Neural cell (in vitro differentiated cells): ENCODE measurements at regions not wholly inside any gene's neighbourhood (a gene's known extent, or its start where the extent isn't known, plus 50 kb on each side); places are given as distances from the start of the nearest gene placed in this dataset.

Experiments used
- H2AFZ ChIP-seq: fragments of 200-600, 300-800 bp; sonication (generic), shearing (Covaris generic); 2 replicates; pipeline ENCODE4 v1.6.0; 2014; ENCODE audit warnings: low read depth, mild to moderate bottlenecking, antibody characterized with exemption, low read length, moderate library complexity
- H3F3A ChIP-seq: fragments of 200-600 bp; shearing (Covaris generic); 2 replicates; pipeline ENCODE4 v1.6.1; 2016; ENCODE audit warnings: mild to moderate bottlenecking, moderate library complexity, mixed read lengths, antibody characterized with exemption, low read length; ENCODE audit not compliant: insufficient read depth, poor library complexity, severe bottlenecking
- H3K27ac ChIP-seq: fragments of 200-600, 300-800 bp; sonication (generic), shearing (Covaris generic); 2 replicates; pipeline ENCODE4 v1.5.1; 2014; ENCODE audit warnings: mild to moderate bottlenecking, low read length, moderate library complexity
- H3K27me3 ChIP-seq: fragments of 300-800, 200-600 bp; sonication (generic), shearing (Covaris generic); 2 replicates; pipeline ENCODE4 v1.6.0; 2014; ENCODE audit warnings: mild to moderate bottlenecking, low read depth, low read length, moderate library complexity; ENCODE audit not compliant: insufficient read depth
- H3K36me3 ChIP-seq: fragments of 300-800, 200-600 bp; sonication (generic), shearing (Covaris generic); 2 replicates; pipeline ENCODE4 v1.5.1; 2014; ENCODE audit warnings: mild to moderate bottlenecking, antibody characterized with exemption, low read length, moderate library complexity; ENCODE audit not compliant: insufficient read depth
- H3K4me2 ChIP-seq: fragments of 300-800, 200-600 bp; sonication (generic), shearing (Covaris generic); 2 replicates; pipeline ENCODE4 v1.6.0; 2014; ENCODE audit warnings: mild to moderate bottlenecking, low read length
- H3K4me3 ChIP-seq: fragments of 300-800, 200-600 bp; sonication (generic), shearing (Covaris generic); 2 replicates; pipeline ENCODE4 v1.5.1; 2014; ENCODE audit warnings: mild to moderate bottlenecking, low read length, moderate library complexity
- H3K79me2 ChIP-seq: fragments of 200-600 bp; shearing (Covaris generic); replicated peaks from 2 replicates; pipeline ENCODE4 v1.6.0; 2014; ENCODE audit warnings: mild to moderate bottlenecking, low read length, moderate library complexity; ENCODE audit not compliant: insufficient read depth
- H3K9ac ChIP-seq: fragments of 300-800, 200-600 bp; sonication (generic), shearing (Covaris generic); 2 replicates; pipeline ENCODE4 v1.6.1; 2016; ENCODE audit warnings: mild to moderate bottlenecking, low read length, mixed read lengths
- H3K9me2 ChIP-seq: fragments of 200-600 bp; shearing (Covaris generic); 2 replicates; pipeline ENCODE4 v1.6.1; 2016; ENCODE audit warnings: mild to moderate bottlenecking, low read length, mixed read lengths; ENCODE audit not compliant: insufficient read depth
- H3K9me3 ChIP-seq: fragments of 200-600, 300-800 bp; sonication (generic), shearing (Covaris generic); 2 replicates; pipeline ENCODE4 v1.6.1; 2016; ENCODE audit warnings: mild to moderate bottlenecking, mixed run types, low read length, moderate library complexity, mixed read lengths
- H4K20me1 ChIP-seq: fragments of 200-600 bp; shearing (Covaris generic); 2 replicates; pipeline ENCODE4 v1.6.1; 2016; ENCODE audit warnings: mild to moderate bottlenecking, mixed run types; ENCODE audit not compliant: insufficient read depth
- EP300 ChIP-seq: fragments of 450-650 bp; conservative IDR thresholded peaks from 2 replicates; pipeline ENCODE4 v1.6.1; 2014; ENCODE audit warnings: antibody characterized with exemption, mild to moderate bottlenecking, moderate library complexity; ENCODE audit not compliant: poor library complexity, severe bottlenecking
- EZH2 ChIP-seq: fragments of 200-600, 300-800 bp; shearing (Covaris generic), sonication (generic); IDR thresholded peaks from 2 replicates; pipeline ENCODE4 v1.6.1; 2014; ENCODE audit warnings: antibody characterized with exemption, low read length, borderline replicate concordance, mild to moderate bottlenecking; ENCODE audit not compliant: insufficient read depth, poor library complexity, severe bottlenecking
- MXI1 ChIP-seq: fragments of 450-650 bp; conservative IDR thresholded peaks from 2 replicates; pipeline ENCODE4 v1.6.1; 2014; ENCODE audit warnings: antibody characterized with exemption, mild to moderate bottlenecking; ENCODE audit not compliant: poor library complexity, severe bottlenecking
- POLR2AphosphoS5 ChIP-seq: IDR thresholded peaks from 2 replicates; pipeline ENCODE4 v1.6.1; 2012
- RAD21 ChIP-seq: fragments of 450-650 bp; conservative IDR thresholded peaks from 2 replicates; pipeline ENCODE4 v1.6.1; 2014; ENCODE audit warnings: antibody characterized with exemption, mild to moderate bottlenecking, moderate library complexity
- SMC3 ChIP-seq: fragments of 450-650 bp; conservative IDR thresholded peaks from 2 replicates; pipeline ENCODE4 v1.6.1; 2014; ENCODE audit warnings: antibody characterized with exemption, mild to moderate bottlenecking, moderate library complexity; ENCODE audit not compliant: poor library complexity
- TAF1 ChIP-seq: IDR thresholded peaks from 2 replicates; pipeline ENCODE4 v1.6.1; 2012; ENCODE audit warnings: low read depth
- TF ChIP-seq, protein P1 (sequence below): fragments of 450-650 bp; IDR thresholded peaks from 2 replicates; pipeline ENCODE4 v1.5.1; 2014; ENCODE audit warnings: antibody characterized with exemption, mild to moderate bottlenecking, moderate library complexity; ENCODE audit not compliant: poor library complexity, severe bottlenecking
- TF ChIP-seq, protein P2 (sequence below): IDR thresholded peaks from 2 replicates; pipeline ENCODE4 v1.6.1; 2012; ENCODE audit warnings: borderline replicate concordance

- Histone ChIP-seq H3K4me2 (no peak overlapping the region), H4K20me1 (no peaks in the 10 kb centered on the region), H3K9me2 (no peaks in the 10 kb centered on the region), H3K9me3 (no peaks in the 10 kb centered on the region), H3K79me2 (no peaks in the 10 kb centered on the region), H3F3A (no peaks in the 10 kb centered on the region), H3K27me3 (no peaks in the 10 kb centered on the region), H3K9ac (no peak overlapping the region), H2AFZ (no peak overlapping the region), H3K4me3 (no peak overlapping the region), H3K36me3 (no peaks in the 10 kb centered on the region), H3K27ac (no peak overlapping the region)
- TF ChIP-seq EP300 (no peak), RAD21 (no peak), MXI1 (no peak), EZH2 (no peak), POLR2AphosphoS5 (no peak), TAF1 (no peak), SMC3 (no peak)
- TF ChIP-seq, protein P1, sequence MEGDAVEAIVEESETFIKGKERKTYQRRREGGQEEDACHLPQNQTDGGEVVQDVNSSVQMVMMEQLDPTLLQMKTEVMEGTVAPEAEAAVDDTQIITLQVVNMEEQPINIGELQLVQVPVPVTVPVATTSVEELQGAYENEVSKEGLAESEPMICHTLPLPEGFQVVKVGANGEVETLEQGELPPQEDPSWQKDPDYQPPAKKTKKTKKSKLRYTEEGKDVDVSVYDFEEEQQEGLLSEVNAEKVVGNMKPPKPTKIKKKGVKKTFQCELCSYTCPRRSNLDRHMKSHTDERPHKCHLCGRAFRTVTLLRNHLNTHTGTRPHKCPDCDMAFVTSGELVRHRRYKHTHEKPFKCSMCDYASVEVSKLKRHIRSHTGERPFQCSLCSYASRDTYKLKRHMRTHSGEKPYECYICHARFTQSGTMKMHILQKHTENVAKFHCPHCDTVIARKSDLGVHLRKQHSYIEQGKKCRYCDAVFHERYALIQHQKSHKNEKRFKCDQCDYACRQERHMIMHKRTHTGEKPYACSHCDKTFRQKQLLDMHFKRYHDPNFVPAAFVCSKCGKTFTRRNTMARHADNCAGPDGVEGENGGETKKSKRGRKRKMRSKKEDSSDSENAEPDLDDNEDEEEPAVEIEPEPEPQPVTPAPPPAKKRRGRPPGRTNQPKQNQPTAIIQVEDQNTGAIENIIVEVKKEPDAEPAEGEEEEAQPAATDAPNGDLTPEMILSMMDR: no peak
- TF ChIP-seq, protein P2, sequence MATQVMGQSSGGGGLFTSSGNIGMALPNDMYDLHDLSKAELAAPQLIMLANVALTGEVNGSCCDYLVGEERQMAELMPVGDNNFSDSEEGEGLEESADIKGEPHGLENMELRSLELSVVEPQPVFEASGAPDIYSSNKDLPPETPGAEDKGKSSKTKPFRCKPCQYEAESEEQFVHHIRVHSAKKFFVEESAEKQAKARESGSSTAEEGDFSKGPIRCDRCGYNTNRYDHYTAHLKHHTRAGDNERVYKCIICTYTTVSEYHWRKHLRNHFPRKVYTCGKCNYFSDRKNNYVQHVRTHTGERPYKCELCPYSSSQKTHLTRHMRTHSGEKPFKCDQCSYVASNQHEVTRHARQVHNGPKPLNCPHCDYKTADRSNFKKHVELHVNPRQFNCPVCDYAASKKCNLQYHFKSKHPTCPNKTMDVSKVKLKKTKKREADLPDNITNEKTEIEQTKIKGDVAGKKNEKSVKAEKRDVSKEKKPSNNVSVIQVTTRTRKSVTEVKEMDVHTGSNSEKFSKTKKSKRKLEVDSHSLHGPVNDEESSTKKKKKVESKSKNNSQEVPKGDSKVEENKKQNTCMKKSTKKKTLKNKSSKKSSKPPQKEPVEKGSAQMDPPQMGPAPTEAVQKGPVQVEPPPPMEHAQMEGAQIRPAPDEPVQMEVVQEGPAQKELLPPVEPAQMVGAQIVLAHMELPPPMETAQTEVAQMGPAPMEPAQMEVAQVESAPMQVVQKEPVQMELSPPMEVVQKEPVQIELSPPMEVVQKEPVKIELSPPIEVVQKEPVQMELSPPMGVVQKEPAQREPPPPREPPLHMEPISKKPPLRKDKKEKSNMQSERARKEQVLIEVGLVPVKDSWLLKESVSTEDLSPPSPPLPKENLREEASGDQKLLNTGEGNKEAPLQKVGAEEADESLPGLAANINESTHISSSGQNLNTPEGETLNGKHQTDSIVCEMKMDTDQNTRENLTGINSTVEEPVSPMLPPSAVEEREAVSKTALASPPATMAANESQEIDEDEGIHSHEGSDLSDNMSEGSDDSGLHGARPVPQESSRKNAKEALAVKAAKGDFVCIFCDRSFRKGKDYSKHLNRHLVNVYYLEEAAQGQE: no peak
These were observed 140.1 kb upstream of the MRPS22 start for GRCh38 chr3:139203752-139204151.

DNA sequence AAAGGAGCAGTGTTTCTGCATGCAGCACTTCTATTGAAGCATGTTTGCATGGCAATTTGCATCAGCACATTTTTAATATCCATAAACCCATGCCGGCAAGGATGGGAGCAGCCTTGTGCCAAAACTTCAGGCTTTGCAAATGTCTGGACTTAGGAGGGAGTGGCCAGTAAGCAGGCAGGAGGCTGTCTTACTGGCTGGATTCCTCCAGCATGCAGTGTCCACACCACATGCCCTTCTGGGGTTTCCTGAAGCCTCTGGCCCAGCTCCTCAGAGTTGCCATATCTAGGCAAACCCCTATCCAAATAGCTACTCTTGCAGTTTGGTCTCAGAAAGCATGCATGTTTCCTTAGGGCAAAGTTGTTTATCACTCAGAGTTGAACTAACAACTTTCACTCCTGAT is 139.1 kb upstream of the MRPS22 start:
- Histone ChIP-seq H3K4me2 (no peak overlapping the region), H2AFZ (no peak overlapping the region), H3K79me2 (no peaks in the 10 kb centered on the region), H3K9me2 (no peaks in the 10 kb centered on the region), H3K27me3 (no peaks in the 10 kb centered on the region), H3F3A (no peaks in the 10 kb centered on the region), H3K9me3 (no peaks in the 10 kb centered on the region), H3K36me3 (no peaks in the 10 kb centered on the region), H3K9ac (no peak overlapping the region), H3K4me3 (no peak overlapping the region), H3K27ac (no peak overlapping the region), H4K20me1 (no peaks in the 10 kb centered on the region)
- TF ChIP-seq MXI1 (no peak), RAD21 (no peak), EP300 (no peak), SMC3 (no peak), POLR2AphosphoS5 (no peak), TAF1 (no peak), EZH2 (no peak)
- TF ChIP-seq, protein P2: no peak
- TF ChIP-seq, protein P1: no peak
